GM12873 (cell line): ENCODE measurements at regions not wholly inside any gene's neighbourhood (a gene's known extent, or its start where the extent isn't known, plus 50 kb on each side); places are given as distances from the start of the nearest gene placed in this dataset.

ENCODE experiments used
- TF ChIP-seq, protein P1 (sequence below): IDR thresholded peaks from 2 replicates; pipeline ENCODE4 v1.5.1; 2012; ENCODE audit warnings: low read depth, mild to moderate bottlenecking, moderate library complexity, low read length, control low read depth; ENCODE audit not compliant: insufficient read depth; ENCODE audit errors: missing control alignments

DNA sequence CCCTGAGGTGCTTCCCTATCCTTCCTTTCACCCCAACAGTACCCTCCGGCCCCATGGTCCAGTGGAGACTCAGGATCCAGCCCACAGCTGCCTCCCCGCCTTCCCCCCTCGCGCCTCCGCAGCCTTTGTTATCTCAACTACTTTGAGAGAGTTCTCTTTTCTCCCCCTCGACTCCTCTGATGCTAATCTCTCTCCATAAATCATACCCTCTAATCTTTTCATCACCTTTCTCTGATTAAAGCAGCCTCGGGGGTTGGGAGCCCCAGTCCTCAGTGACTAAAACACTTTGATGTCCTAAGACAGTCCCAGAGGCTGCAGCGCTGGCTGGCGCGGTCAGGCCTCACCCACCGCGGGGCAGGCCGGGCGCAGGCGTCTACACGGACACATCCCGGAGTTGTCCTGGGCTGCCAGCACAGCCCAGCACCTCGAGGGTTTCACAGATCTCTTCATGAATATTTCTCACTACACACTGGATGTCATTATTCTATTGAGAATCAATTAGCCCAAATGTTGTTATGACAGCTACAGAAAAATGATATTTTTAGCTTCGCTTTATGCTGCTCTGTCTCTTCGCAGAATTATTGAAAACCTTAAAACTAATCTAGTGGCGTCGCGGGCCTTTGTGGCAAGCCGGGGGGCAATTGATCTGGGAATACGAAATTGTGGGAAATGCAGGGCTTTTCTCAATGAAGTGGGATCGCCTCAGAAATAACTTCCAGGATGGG lies 289.5 kb downstream of the RRAGC start:
- TF ChIP-seq, protein P1, sequence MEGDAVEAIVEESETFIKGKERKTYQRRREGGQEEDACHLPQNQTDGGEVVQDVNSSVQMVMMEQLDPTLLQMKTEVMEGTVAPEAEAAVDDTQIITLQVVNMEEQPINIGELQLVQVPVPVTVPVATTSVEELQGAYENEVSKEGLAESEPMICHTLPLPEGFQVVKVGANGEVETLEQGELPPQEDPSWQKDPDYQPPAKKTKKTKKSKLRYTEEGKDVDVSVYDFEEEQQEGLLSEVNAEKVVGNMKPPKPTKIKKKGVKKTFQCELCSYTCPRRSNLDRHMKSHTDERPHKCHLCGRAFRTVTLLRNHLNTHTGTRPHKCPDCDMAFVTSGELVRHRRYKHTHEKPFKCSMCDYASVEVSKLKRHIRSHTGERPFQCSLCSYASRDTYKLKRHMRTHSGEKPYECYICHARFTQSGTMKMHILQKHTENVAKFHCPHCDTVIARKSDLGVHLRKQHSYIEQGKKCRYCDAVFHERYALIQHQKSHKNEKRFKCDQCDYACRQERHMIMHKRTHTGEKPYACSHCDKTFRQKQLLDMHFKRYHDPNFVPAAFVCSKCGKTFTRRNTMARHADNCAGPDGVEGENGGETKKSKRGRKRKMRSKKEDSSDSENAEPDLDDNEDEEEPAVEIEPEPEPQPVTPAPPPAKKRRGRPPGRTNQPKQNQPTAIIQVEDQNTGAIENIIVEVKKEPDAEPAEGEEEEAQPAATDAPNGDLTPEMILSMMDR, result no peak

- TF ChIP-seq, protein P1, result no peak
These were observed 291.3 kb downstream of the RRAGC start for GRCh38 chr1:38568061-38568857.

GRCh38 chr1:38567401-38567800 lies 292.2 kb downstream of the RRAGC start:
- TF ChIP-seq, protein P1, result no peak

- TF ChIP-seq, protein P1, result no peak
These were observed 294.5 kb downstream of the RRAGC start for GRCh38 chr1:38565020-38565491.

- TF ChIP-seq, protein P1, result no peak
These were observed 295.4 kb downstream of the RRAGC start for GRCh38 chr1:38563942-38564735.

DNA sequence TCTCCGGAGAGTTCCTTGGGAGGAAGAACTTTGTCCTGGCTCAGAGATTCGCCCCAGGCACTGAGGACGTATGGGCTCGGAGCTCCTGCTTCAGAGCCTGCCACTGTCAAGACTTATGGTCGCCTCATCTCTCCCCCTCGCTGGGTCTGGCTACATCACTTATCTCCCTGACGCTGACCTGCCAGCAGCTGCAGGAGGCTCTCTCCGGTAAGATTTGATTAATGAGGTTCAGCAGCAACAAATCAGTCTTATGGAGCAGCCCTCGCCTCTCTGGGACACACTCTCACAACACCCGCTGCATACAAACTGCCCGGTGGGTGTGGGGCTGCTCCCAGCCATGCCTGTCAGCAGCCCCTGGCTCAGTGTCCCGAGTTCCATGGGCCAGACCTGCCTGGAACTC lies 297.8 kb downstream of the RRAGC start:
- TF ChIP-seq, protein P1, result no peak

- TF ChIP-seq, protein P1, result no peak
These were observed 298.5 kb downstream of the RRAGC start for GRCh38 chr1:38561110-38561509.
